H1 (cell line): ENCODE measurements at regions not wholly inside any gene's neighbourhood (a gene's known extent, or its start where the extent isn't known, plus 50 kb on each side); places are given as distances from the start of the nearest gene placed in this dataset.

Experiments
- CTCF ChIP-seq, 3 experiments: IDR thresholded peaks; 1 replicate in 2 of 3; 2 replicates in 1 of 3; pipeline versions ENCODE4 v1.5.1 to v1.6.1; 2011; ENCODE audit warnings: low read length in 3 of 3, mild to moderate bottlenecking in 3 of 3, inconsistent platforms in 2 of 3, low read depth in 1 of 3, moderate library complexity in 1 of 3; ENCODE audit not compliant: insufficient read depth in 1 of 3; ENCODE audit errors: control extremely low read depth in 1 of 3
- EP300 ChIP-seq, 2 experiments: IDR thresholded peaks; 1 replicate in 1 of 2; 2 replicates in 1 of 2; pipeline ENCODE4 v1.6.1; 2011 to 2012; ENCODE audit warnings: low read depth in 2 of 2, low read length in 2 of 2, mild to moderate bottlenecking in 2 of 2, borderline replicate concordance in 1 of 2, inconsistent platforms in 1 of 2, moderate library complexity in 1 of 2
- POLR2A ChIP-seq, 2 experiments: IDR thresholded peaks; 1 replicate in 1 of 2; 2 replicates in 1 of 2; pipeline ENCODE4 v1.6.1; 2011; ENCODE audit warnings: low read depth in 2 of 2, low read length in 2 of 2, mild to moderate bottlenecking in 2 of 2; ENCODE audit errors: control extremely low read depth in 1 of 2
- SP2 ChIP-seq: IDR thresholded peaks from 2 replicates; pipeline ENCODE4 v1.6.1; 2012; ENCODE audit warnings: mild to moderate bottlenecking, low read length, inconsistent platforms
- YY1 ChIP-seq: IDR thresholded peaks from 2 replicates; pipeline ENCODE4 v1.6.1; 2011; ENCODE audit warnings: low read depth, mild to moderate bottlenecking, low read length
- TF ChIP-seq, protein P1 (sequence below): IDR thresholded peaks from 2 replicates; pipeline ENCODE4 v1.6.1; 2011; ENCODE audit warnings: low read length, improper control_type of control experiment

DNA sequence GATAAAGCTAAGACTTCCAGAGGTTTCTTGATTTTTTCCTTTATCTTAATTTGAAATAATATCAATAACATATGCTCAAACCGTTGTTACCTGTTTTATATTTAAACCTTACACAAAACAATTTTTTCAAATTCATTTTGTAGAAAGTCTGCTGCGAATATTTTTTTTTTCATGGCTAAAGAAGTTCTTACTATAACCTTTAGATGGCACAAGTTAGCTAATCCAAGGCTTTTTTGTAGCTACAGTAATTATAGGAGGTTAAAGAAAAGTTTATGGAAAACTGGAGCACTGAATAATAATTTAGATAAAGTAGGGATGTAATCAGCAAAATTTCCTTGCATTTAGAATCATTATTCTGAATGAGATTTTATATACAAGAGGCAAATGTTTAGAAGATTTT lies 78.0 kb upstream of the PNPT1 start:
- TF ChIP-seq YY1: no peak
- TF ChIP-seq CTCF (IDR thresholded peaks at IDR 0.05; ENCODE audit: control extremely low read depth in 1 of 3, insufficient read depth in 1 of 3, low read depth in 1 of 3, low read length in 3 of 3): peak in 2 of 3 experiments; percentile 20 to 35; a peak in 2 of 4 replicates
- TF ChIP-seq, protein P1, sequence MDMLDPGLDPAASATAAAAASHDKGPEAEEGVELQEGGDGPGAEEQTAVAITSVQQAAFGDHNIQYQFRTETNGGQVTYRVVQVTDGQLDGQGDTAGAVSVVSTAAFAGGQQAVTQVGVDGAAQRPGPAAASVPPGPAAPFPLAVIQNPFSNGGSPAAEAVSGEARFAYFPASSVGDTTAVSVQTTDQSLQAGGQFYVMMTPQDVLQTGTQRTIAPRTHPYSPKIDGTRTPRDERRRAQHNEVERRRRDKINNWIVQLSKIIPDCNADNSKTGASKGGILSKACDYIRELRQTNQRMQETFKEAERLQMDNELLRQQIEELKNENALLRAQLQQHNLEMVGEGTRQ: no peak
- no peak for TF ChIP-seq POLR2A (IDR thresholded peaks at IDR 0.05; ENCODE audit: control extremely low read depth in 1 of 2, low read depth in 2 of 2, low read length in 2 of 2)
- TF ChIP-seq EP300 (IDR thresholded peaks at IDR 0.05; ENCODE audit: borderline replicate concordance in 1 of 2, low read depth in 2 of 2, low read length in 2 of 2): no peak
- TF ChIP-seq SP2: no peak
